ENCODE measurements at regions not wholly inside any gene's neighbourhood (a gene's known extent, or its start where the extent isn't known, plus 50 kb on each side); places are given as distances from the start of the nearest gene placed in this dataset.
A peak's percentile ranks its signal among the peaks of the same experiment; 100 is the strongest.

DNA sequence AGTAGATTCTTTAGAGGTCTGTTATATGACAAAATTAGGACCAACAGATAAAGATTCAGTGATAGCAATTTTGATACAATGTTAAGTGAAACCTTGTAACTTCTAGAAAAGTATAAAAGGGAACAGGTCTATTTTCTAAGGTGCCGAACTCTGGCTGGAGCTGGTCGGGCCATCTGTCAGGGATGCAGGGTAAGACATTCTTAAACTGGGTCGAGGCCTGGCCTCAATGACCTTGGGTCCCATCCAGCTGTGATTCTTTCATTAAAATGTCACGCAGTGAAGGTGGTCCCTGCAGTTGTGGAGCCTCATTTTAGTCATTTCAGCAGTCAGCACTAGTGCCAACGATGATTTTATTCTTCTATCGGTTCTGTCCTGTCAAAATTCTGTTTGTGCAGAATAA, 271.9 kb upstream of the SPRY2 start:
- intact Hi-C loops (cut with DNase I), result no loop called here
- no peak for TF ChIP-seq POLR2A (IDR thresholded peaks at IDR 0.05)
- TF ChIP-seq EP300 (IDR thresholded peaks at IDR 0.05), result no peak
- TF ChIP-seq, protein P1, sequence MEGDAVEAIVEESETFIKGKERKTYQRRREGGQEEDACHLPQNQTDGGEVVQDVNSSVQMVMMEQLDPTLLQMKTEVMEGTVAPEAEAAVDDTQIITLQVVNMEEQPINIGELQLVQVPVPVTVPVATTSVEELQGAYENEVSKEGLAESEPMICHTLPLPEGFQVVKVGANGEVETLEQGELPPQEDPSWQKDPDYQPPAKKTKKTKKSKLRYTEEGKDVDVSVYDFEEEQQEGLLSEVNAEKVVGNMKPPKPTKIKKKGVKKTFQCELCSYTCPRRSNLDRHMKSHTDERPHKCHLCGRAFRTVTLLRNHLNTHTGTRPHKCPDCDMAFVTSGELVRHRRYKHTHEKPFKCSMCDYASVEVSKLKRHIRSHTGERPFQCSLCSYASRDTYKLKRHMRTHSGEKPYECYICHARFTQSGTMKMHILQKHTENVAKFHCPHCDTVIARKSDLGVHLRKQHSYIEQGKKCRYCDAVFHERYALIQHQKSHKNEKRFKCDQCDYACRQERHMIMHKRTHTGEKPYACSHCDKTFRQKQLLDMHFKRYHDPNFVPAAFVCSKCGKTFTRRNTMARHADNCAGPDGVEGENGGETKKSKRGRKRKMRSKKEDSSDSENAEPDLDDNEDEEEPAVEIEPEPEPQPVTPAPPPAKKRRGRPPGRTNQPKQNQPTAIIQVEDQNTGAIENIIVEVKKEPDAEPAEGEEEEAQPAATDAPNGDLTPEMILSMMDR (IDR thresholded peaks at IDR 0.05), result no peak
- no peak for TF ChIP-seq POLR2AphosphoS5 (IDR thresholded peaks at IDR 0.05)
- H3K4me1 ChIP-seq, result peaks cover 0 to 3% (median 0%) of the 10 kb centered on the region in 4 donors

GRCh38 chr13:80611310-80611709, 270.4 kb upstream of the SPRY2 start:
- no peaks in the 10 kb centered on the region for H3K36me3 ChIP-seq
- WGBS, 2 donors, result 98% methylated on average over 1 of the region's 1 CpG
- peaks cover 0 to 3% (median 0%) of the 10 kb centered on the region in 4 donors for H3K4me1 ChIP-seq
- H3K9me3 ChIP-seq, result no peaks in the 10 kb centered on the region
- H3K27ac ChIP-seq, result no peak overlapping the region
- intact Hi-C loops (cut with DNase I), result no loop called here
- no peak for DNase-seq
- H3K27me3 ChIP-seq, result no peaks in the 10 kb centered on the region
- H3K4me3 ChIP-seq, result no peak overlapping the region
- no peak for TF ChIP-seq POLR2AphosphoS5 (IDR thresholded peaks at IDR 0.05)
- no peak for TF ChIP-seq POLR2A (IDR thresholded peaks at IDR 0.05)
- no peak for TF ChIP-seq EP300 (IDR thresholded peaks at IDR 0.05)
- TF ChIP-seq, protein P1 (IDR thresholded peaks at IDR 0.05), result no peak

More for the DNA sequence above, 271.9 kb upstream of the SPRY2 start:
- H3K27me3 ChIP-seq, result no peaks in the 10 kb centered on the region
- no peaks in the 10 kb centered on the region for H3K9me3 ChIP-seq
- H3K36me3 ChIP-seq, result no peaks in the 10 kb centered on the region
- DNase-seq, result no peak
- peak overlapping the region in 1 of 4 donors; percentile 28 for H3K27ac ChIP-seq
- WGBS, 2 donors, result 82 to 84% methylated on average over 6 of the region's 6 CpGs
- no peak overlapping the region for H3K4me3 ChIP-seq

GRCh38 chr13:80605716-80606115, 264.8 kb upstream of the SPRY2 start:
- Histone ChIP-seq H3K9me3 (no peaks in the 10 kb centered on the region), H3K4me1 (no peaks in the 10 kb centered on the region), H3K27ac (peak overlapping the region in 1 of 4 donors; percentile 16), H3K27me3 (no peaks in the 10 kb centered on the region), H3K4me3 (no peak overlapping the region), H3K36me3 (no peaks in the 10 kb centered on the region)
- TF ChIP-seq, protein P1 (IDR thresholded peaks at IDR 0.05), result no peak
- no peak for TF ChIP-seq EP300 (IDR thresholded peaks at IDR 0.05)
- TF ChIP-seq POLR2AphosphoS5 (IDR thresholded peaks at IDR 0.05), result no peak
- TF ChIP-seq POLR2A (IDR thresholded peaks at IDR 0.05), result no peak
- intact Hi-C loops (cut with DNase I), result no loop called here
- DNase-seq, result no peak

- WGBS, 2 donors, result 86 to 88% methylated on average over 2 of the region's 2 CpGs
- H3K36me3 ChIP-seq, result no peaks in the 10 kb centered on the region
- no peak overlapping the region for H3K4me3 ChIP-seq
- H3K4me1 ChIP-seq, result no peaks in the 10 kb centered on the region
- TF ChIP-seq, protein P1 (IDR thresholded peaks at IDR 0.05), result no peak
- TF ChIP-seq EP300 (IDR thresholded peaks at IDR 0.05) (no peak), POLR2AphosphoS5 (IDR thresholded peaks at IDR 0.05) (no peak), POLR2A (IDR thresholded peaks at IDR 0.05) (no peak)
- H3K9me3 ChIP-seq, result no peaks in the 10 kb centered on the region
- DNase-seq, result no peak
- peak overlapping the region in 2 of 4 donors; percentile 9 to 16 for H3K27ac ChIP-seq
- intact Hi-C loops (cut with DNase I), result no loop called here
- H3K27me3 ChIP-seq, result no peaks in the 10 kb centered on the region
These were observed 264.1 kb upstream of the SPRY2 start for GRCh38 chr13:80605011-80605410.

DNA sequence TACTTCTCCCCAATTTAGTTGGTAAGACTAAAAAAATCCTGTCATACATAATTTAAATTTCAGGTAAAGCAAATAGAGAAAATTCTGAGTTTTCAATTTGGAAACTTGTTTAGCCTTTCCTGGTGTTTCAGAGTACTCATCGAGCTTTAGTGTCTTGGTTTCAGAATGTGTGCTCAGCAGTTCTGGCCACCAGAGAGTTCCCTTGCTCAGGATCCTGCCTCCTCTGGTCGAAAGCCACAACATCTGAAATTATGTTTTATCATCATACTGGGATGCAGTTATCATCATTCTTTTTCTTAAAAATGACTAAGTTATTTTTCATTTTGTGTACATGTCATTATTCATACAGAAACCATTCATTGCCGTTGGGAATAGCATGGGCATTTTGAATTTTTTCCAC, 263.2 kb upstream of the SPRY2 start:
- H3K4me3 ChIP-seq, result no peak overlapping the region
- H3K27ac ChIP-seq, result no peak overlapping the region
- TF ChIP-seq EP300 (IDR thresholded peaks at IDR 0.05) (no peak), POLR2A (IDR thresholded peaks at IDR 0.05) (no peak), POLR2AphosphoS5 (IDR thresholded peaks at IDR 0.05) (no peak)
- TF ChIP-seq, protein P1 (IDR thresholded peaks at IDR 0.05), result no peak
- H3K9me3 ChIP-seq, result no peaks in the 10 kb centered on the region
- intact Hi-C loops (cut with DNase I), result no loop called here
- H3K36me3 ChIP-seq, result no peaks in the 10 kb centered on the region
- H3K27me3 ChIP-seq, result no peaks in the 10 kb centered on the region
- peak; percentile 70 for DNase-seq
- WGBS, 2 donors, result 82 to 84% methylated on average over 3 of the region's 3 CpGs
- H3K4me1 ChIP-seq, result no peaks in the 10 kb centered on the region

Data from sigmoid colon (tissue), 6 donors.